Adrenal gland (tissue), 9 donors: ENCODE measurements at regions not wholly inside any gene's neighbourhood (a gene's known extent, or its start where the extent isn't known, plus 50 kb on each side); places are given as distances from the start of the nearest gene placed in this dataset.

Source experiments
- DNase-seq, 7 donors: peaks; one replicate each; pipeline ENCODE4 v3.0.0-alpha.2; 2019 to 2020
- H3K27ac ChIP-seq, 5 donors: fragments of 200-600 bp; sonication (generic) in 4 of 5; 1 replicate in 3 of 5; 2 replicates in 2 of 5; pipeline versions ENCODE4 v1.5.1 to v1.8.0; 2016 to 2020; ENCODE audit warnings: mild to moderate bottlenecking in 1 of 5
- H3K27me3 ChIP-seq: fragments of 200-600 bp; 2 replicates; pipeline ENCODE4 v1.8.0; 2021
- H3K36me3 ChIP-seq, 2 donors: fragments of 200-600 bp; replicated peaks in 1 of 2; 1 replicate in 1 of 2; 2 replicates in 1 of 2; pipeline versions ENCODE4 v1.5.1 to v1.8.0; 2018 to 2022
- H3K4me1 ChIP-seq, 2 donors: fragments of 200-600 bp; replicated peaks in 1 of 2; 1 replicate in 1 of 2; 2 replicates in 1 of 2; pipeline versions ENCODE4 v1.5.1 to v1.8.0; 2018 to 2021
- H3K4me3 ChIP-seq, 4 donors: fragments of 200-600 bp; sonication (generic) in 3 of 4; one replicate each; pipeline ENCODE4 v1.5.1; 2016 to 2018
- H3K9me3 ChIP-seq, 3 donors: fragments of 200-600 bp; sonication (generic) in 1 of 3; replicated peaks in 1 of 3; 1 replicate in 2 of 3; 2 replicates in 1 of 3; pipeline versions ENCODE4 v1.5.1 to v1.8.0; 2016 to 2021
- POLR2A ChIP-seq, 2 donors: fragments of 450-650 bp; IDR thresholded peaks; one replicate each; pipeline ENCODE4 v1.6.1; 2017; ENCODE audit warnings: antibody characterized with exemption in 2 of 2, mild to moderate bottlenecking in 2 of 2, moderate library complexity in 1 of 2
- WGBS, 4 donors: extraction: QIAGEN DNeasy Blood & Tissue Kit in 2 of 4; methylation state at CpG; one replicate each; pipeline versions ENCODE4 v1.1.5 to v1.1.7; 2013 to 2017; 5-methylcytosine and 5-hydroxymethylcytosine counted together
- intact Hi-C, 2 donors: fragments of 100-400 bp; cut with DNase I; formaldehyde crosslinking; loops; one replicate each; pipeline versions ENCODE4 v1.14.1 to v1.15.0; 2022 to 2023
- TF ChIP-seq, protein P1 (sequence below), 6 experiments: fragments of 450-650 bp in 4 of 6; fragments of 200-600 bp in 2 of 6; sonication (generic) in 1 of 6; IDR thresholded peaks; 1 replicate in 5 of 6; 2 replicates in 1 of 6; pipeline versions ENCODE4 v1.5.1 to v1.8.0; 2016 to 2021; ENCODE audit warnings: antibody characterized with exemption in 6 of 6, mild to moderate bottlenecking in 2 of 6, moderate library complexity in 1 of 6
- donor health status: healthy with polysubstance abuse.
- donor health status: Bipolar disorder and iron deficiency.
- donor health status: DM: yes; HTN: yes; CAD: no.
- donor health status: DM: no; HTN: no; CAD: no.
- donor health status: DM: no; HTN: no; CAD: no.

DNA sequence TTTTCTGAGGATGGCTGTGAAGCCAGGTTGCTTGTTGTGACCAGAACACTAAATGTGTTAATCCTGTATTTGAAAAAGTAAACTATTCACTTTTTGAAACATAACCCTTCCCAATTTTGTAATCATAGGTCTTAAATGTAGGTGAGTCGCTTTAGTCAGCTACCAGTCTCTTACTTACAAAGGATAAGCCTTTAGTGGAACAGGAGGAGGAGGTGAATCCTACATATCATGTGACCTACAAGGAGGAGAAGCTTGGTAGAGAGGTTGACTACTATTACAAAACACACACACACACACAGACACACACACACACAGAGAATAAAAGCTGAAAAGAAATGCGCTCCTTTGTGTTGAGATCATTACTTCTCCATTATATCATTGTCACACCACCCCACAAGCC is 59.9 kb upstream of the SPAG16 start:
- Histone ChIP-seq H3K36me3 (no peaks in the 10 kb centered on the region), H3K4me3 (no peak overlapping the region), H3K4me1 (no peaks in the 10 kb centered on the region), H3K9me3 (no peaks in the 10 kb centered on the region), H3K27ac (no peak overlapping the region), H3K27me3 (no peaks in the 10 kb centered on the region)
- intact Hi-C loops, result no loop called here
- DNase-seq, result no peak
- no peak for TF ChIP-seq POLR2A (IDR thresholded peaks at IDR 0.05)
- TF ChIP-seq, protein P1, sequence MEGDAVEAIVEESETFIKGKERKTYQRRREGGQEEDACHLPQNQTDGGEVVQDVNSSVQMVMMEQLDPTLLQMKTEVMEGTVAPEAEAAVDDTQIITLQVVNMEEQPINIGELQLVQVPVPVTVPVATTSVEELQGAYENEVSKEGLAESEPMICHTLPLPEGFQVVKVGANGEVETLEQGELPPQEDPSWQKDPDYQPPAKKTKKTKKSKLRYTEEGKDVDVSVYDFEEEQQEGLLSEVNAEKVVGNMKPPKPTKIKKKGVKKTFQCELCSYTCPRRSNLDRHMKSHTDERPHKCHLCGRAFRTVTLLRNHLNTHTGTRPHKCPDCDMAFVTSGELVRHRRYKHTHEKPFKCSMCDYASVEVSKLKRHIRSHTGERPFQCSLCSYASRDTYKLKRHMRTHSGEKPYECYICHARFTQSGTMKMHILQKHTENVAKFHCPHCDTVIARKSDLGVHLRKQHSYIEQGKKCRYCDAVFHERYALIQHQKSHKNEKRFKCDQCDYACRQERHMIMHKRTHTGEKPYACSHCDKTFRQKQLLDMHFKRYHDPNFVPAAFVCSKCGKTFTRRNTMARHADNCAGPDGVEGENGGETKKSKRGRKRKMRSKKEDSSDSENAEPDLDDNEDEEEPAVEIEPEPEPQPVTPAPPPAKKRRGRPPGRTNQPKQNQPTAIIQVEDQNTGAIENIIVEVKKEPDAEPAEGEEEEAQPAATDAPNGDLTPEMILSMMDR (IDR thresholded peaks at IDR 0.05), result no peak
- WGBS, 4 donors, result 63 to 82% (median 70%) methylated on average over 2 of the region's 2 CpGs

DNA sequence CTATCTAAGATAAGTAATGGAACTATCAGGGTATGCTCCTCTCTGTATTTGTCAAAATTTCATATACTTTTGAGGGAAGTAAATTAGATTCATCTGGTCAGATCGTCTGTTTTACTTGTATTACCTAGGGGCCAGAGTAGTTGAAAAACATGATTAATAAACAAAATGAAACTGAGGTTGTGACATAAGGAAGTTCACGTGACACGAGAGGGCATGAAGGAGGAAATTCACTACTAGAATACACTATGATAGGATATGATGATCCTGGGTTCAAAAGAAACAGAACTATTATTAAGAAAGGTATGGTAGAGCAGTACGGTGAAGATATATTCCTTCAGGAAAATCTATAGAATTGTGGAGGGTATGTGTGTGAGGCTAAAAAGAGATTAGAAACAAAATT is 58.4 kb upstream of the SPAG16 start:
- Histone ChIP-seq H3K9me3 (no peaks in the 10 kb centered on the region), H3K27ac (no peak overlapping the region), H3K4me3 (no peak overlapping the region), H3K27me3 (no peaks in the 10 kb centered on the region), H3K4me1 (no peaks in the 10 kb centered on the region), H3K36me3 (no peaks in the 10 kb centered on the region)
- intact Hi-C loops, result no loop called here
- DNase-seq, result no peak
- TF ChIP-seq POLR2A (IDR thresholded peaks at IDR 0.05), result no peak
- TF ChIP-seq, protein P1 (IDR thresholded peaks at IDR 0.05), result no peak
- 59 to 72% (median 64%) methylated on average over 4 of the region's 4 CpGs for WGBS, 4 donors

DNA sequence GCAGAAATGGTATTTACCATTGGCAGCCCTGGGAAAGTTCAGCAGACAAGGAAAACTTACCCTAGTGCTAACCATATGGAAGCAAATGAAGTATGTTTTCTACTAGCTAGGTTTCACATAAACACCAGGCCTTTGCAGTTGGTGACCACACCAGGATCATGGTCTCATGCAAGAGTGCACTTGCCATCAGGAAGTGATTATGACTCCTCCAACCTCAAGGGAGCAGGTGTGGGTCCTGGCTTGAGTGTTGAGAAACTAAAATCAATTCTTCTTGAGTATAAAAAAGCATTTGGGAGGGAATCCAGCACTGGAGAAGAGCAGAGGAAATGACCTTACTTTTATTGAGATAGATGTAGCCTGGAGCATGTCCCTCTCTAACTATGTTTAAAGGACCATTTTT is 56.8 kb upstream of the SPAG16 start:
- no peaks in the 10 kb centered on the region for H3K36me3 ChIP-seq
- H3K4me1 ChIP-seq, result no peaks in the 10 kb centered on the region
- intact Hi-C loops, result no loop called here
- no peak overlapping the region for H3K27ac ChIP-seq
- no peaks in the 10 kb centered on the region for H3K9me3 ChIP-seq
- no peak for TF ChIP-seq POLR2A (IDR thresholded peaks at IDR 0.05)
- TF ChIP-seq, protein P1 (IDR thresholded peaks at IDR 0.05), result no peak
- H3K4me3 ChIP-seq, result no peak overlapping the region
- no peak for DNase-seq
- H3K27me3 ChIP-seq, result peaks cover 6% of the 10 kb centered on the region

DNA sequence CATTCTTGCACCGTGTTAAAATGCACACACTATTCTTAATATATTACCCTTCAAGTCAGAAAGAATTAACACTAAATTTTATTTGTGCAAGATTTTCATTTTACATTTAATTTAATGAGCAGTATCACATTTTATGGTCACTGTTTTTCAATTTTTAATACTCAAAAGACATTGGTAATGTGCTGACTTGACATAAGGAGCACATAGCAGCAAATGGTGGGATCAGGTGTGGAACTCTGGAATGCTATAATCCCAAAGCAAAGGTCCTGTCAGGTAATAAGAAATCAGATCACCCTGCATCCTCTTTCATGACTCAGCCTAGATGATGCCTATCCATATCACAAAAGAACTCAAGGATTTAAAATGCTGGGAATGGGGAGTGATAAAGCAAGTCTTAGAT is 55.6 kb upstream of the SPAG16 start:
- 81 to 91% (median 88%) methylated on average over 1 of the region's 1 CpG for WGBS, 4 donors
- Histone ChIP-seq H3K4me1 (no peaks in the 10 kb centered on the region), H3K27ac (no peak overlapping the region), H3K4me3 (no peak overlapping the region), H3K9me3 (no peaks in the 10 kb centered on the region), H3K27me3 (peaks cover 12% of the 10 kb centered on the region), H3K36me3 (no peaks in the 10 kb centered on the region)
- DNase-seq, result no peak
- TF ChIP-seq, protein P1 (IDR thresholded peaks at IDR 0.05), result no peak
- no peak for TF ChIP-seq POLR2A (IDR thresholded peaks at IDR 0.05)
- intact Hi-C loops, result no loop called here
